ENCODE measurements at regions not wholly inside any gene's neighbourhood (a gene's known extent, or its start where the extent isn't known, plus 50 kb on each side); places are given as distances from the start of the nearest gene placed in this dataset.

GRCh38 chr3:145650170-145650569 is 510.8 kb downstream of the PLOD2 start:
- TF ChIP-seq POLR2A (IDR thresholded peaks at IDR 0.05; ENCODE audit: low read depth, low read length) (no peak), POLR2AphosphoS5 (IDR thresholded peaks at IDR 0.05; ENCODE audit: low read depth, low read length) (no peak), TAF1 (IDR thresholded peaks at IDR 0.05; ENCODE audit: borderline replicate concordance, low read depth, low read length) (no peak)
